ENCODE measurements at regions not wholly inside any gene's neighbourhood (a gene's known extent, or its start where the extent isn't known, plus 50 kb on each side); places are given as distances from the start of the nearest gene placed in this dataset.
"Not testable (repeated sequence)": the region's sequence is repeated elsewhere in the genome, so short reads cannot be mapped to it uniquely, and the experiment has no call there.

DNA sequence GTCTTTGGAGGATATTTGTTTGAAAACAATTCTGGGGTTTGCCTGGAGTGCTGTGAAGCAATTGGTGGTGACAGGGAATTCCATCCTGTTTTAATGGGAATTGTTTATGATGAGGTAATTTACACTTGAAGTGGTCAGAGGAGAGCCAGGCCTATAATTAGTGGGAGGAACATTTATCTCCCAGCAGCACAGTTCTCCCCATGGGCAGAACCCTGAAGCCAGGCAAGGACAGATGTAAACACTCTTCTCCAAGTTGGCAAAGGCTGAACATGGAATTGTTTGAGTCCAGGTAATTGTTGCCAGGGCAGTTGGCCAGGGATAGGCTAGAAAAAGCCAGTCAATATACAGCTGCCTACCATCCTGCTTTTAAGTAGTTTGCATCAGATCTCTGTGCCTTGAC, 789.7 kb downstream of the FRK start:
- no peak for DNase-seq (ENCODE audit: low spot score)

DNA sequence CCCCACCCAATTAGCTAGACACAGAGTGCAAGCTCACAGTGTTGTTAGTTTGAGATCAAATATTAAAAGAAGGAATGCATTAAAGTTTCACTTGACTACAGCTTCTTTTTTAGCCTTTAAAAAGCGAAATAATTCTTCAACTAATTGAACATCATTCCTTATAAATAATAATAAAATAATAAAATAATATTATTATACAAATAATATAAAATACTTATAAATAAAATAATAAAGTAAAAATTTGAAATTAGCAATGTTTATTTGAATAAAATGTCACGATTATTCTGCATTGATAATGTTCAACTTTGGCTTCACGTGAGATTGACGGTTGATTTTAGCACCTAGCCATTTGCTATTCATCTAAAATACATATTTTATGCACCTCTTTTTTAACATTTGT, 819.3 kb downstream of the FRK start:
- no peak for DNase-seq (ENCODE audit: low spot score)

DNA sequence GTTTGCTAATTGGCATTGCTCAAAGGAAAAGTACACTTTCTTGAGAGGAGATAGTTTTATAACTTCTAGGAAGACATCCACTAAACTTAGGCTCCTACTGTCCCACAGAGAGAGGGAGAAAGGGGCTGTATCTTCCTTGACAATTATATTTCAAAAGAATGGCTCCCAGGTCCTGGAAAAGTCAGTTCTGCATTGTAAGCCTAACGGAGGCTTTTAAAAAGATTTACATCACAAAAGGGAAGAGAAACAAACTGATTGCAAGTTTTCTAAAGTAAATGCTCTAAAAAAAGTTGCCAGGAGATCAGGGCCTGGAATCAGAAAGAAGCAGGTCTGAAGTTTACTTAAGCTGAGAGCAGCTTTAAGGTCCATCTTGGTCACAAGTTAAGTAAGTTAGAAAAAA, 839.5 kb downstream of the FRK start:
- no peak for DNase-seq (ENCODE audit: low spot score)

DNA sequence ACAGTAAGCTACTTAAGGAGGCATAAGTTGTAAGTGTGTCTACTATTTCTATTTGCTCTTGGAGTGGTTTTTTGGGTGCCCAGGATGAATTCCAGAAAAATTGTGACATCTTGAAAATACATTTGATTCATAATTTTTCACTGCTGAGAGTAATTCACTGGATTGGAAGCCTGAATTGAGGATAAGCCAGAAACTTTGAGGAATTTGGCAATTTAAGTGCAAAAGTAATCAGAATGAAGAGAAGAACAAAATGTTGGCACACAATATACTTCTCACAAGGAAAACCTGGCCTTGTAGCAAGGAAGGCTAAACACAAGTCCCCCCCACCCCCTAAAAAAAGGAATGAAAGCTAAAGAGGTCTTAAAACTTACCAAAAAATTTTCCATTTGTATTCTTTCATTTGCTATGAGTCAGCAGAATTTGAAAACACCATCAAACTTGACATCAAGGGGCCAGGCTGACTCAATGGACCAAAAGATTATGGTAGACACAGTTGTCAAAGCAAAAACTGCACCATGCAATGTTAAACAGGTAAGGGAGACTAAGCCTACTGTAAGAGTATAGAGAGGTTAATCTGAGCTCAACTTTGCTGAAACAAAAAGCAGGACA, 840.0 kb downstream of the FRK start:
- DNase-seq (ENCODE audit: low spot score) = no peak

DNA sequence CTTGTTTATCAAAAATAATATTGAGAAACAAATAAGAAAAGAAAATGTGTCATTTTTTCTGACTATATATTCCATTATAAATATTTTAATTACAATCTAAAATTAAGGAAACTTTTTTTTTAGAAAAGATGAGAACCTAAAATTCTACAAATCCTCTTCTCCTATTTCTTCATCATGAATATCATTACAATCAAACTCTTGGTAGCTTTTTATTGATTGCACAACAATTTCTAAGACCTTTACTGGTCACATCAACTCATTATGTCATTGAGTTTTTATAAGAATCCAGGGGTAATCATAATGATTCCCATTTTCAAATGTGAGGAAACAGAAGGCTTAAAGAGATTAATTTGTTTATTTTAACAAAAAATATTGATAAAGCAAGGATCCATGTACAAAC, 841.0 kb downstream of the FRK start:
- DNase-seq (ENCODE audit: low spot score) = no peak

DNA sequence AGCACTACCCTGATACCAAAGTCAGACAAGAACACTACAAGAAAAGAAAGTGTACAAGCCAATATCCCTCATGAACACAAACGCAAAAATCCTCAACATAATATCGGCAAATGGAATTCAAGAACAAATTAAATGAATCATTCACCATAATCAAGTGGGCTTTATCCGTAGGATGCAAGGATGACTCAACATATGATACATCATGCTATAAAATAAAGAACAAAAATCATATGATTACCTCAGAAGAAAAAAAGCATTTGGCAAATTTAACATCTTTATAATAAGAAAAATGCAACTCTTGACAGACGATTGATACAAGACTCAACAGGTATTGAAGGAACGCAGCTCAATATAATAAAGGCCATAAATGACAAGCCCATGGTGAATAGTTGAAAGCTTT, 843.9 kb downstream of the FRK start:
- DNase-seq (ENCODE audit: low spot score) = no peak

DNA sequence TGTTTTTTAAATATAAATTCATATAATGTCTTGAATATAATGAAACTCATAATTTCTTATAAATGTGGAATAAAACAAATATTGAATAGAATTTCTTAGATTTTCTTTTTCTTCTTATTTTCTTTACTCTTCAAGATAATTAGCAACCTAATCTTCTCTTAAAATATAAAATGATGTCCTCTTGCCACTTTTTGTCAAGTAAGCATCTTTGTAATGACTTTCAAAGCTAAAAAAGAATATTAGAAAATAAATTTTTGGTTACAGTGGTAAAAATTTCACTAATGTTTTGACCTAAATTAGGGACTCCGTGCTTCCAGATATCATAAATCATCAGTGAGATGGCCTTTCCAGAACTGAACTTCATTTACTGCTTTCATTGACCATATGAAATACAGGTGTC, 846.4 kb downstream of the FRK start:
- DNase-seq (ENCODE audit: low spot score) = no peak

DNA sequence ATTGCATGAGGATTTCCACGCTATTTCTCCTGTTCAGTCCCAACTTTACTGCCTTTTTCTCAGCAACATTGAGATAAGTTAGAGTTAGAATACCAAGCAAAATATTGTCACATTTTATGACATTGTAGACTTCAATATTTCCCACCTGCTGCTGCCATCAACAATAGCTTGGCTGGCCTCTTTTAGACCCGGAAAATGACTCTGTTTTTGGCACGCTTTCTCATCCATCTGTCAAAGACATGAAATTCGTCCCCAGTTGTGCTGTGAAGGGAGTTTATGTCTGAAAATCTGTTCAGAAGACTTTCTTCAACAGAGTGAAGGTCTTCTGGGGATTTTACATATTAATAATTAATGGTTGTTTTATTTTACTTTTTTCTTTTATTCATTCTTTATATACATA, 857.3 kb downstream of the FRK start:
- DNase-seq (ENCODE audit: low spot score) = no peak

DNA sequence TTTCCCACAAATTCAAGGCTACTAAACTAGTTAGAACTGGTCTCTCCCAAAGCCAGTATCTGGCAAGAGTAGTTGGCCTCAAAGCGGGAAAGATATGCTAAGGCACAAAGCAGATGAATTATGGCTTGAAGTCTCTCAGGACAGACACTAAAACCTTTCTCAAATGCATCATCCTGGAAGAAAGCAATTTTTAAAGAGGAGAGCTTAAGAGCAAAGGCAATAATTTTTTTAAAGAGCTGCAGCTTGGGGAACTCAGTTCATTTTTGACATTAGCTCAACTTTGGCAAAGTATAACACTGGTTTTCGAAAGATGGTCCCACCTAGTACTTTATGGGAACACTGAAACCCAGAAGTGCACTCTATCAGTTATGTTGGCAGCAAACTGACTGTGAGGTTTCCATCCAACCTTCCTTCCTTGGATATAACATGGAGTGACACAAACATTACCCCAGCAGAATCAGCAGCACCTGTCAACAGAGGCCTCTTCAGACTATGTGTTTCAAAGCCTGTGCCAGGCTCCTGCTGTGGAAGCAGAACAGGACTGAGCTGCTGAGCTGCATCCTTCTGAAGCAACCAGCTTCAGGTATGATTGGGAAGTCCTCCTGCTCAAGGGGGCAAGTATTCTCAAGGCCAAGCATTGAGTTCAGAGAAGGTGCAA, 852.3 kb upstream of the HS3ST5 start:
- DNase-seq (ENCODE audit: low spot score) = no peak

DNA sequence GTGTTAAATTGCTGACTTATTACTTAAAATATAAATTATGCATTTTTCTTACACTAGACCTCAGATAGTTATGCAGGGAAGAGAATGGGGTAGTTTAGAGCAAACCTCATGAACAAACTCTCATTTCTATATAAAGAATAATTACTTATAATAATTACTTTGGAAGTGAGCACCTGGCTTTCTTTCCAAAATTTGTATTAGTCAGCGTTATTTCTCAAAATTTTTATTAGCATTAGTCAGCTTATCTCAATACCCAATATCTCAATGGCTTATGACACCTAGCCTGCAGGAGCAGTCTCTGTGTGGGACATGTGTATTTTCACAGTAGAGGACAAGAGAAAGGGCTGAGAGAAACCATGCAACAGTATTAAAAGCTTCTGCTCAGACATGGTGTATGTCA, 849.2 kb upstream of the HS3ST5 start:
- no peak for DNase-seq (ENCODE audit: low spot score)

DNA sequence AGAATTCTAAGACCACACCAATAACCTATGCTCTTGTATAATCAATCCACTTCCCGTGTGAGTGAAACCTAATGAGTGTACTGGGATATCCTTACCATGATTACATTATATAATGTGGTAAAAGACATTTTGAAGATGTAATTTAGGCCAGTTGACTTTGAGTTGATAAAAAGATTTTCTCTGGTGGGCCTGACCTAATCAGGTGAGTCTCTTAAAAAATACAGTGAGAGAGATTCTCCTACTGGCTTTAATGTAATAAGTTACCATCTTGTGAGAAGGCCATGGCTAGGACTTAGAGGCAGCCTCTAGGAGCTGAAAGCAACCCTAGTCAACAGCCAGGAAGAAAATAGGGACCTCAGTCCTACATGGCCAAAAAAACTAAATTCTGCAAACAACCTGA, 847.7 kb upstream of the HS3ST5 start:
- DNase-seq (ENCODE audit: low spot score) = no peak

DNA sequence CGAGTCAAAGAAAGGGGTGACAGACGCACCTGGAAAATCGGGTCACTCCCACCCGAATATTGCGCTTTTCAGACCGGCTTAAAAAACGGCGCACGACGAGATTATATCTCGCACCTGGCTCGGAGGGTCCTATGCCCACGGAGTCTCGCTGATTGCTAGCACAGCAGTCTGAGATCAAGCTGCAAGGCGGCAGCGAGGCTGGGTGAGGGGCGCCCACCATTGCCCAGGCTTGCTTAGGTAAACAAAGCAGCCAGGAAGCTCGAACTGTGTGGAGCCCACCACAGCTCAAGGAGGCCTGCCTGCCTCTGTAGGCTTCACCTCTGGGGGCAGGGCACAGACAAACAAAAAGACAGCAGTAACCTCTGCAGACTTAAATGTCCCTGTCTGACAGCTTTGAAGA, 832.6 kb upstream of the HS3ST5 start:
- DNase-seq (ENCODE audit: low spot score) = not testable (repeated sequence)

DNA sequence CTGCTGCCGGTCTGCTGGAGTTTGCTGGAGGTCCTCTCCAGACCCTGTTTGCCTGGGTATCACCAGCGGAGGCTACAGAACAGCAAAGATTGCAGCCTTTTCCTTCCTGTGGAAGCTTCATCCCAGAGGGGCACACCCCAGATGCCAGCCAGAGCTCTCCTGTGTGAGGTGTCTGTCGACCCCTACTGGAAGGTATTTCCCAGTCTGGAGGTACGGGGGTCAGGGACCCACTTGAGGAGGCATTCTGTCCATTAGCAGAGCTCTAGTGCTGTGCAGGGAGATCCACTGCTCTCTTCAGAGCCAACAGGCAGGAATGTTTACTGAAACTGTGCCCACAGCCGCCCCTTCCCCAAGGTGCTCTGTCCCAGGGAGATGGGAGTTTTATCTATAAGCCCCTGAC, 823.1 kb upstream of the HS3ST5 start:
- not testable (repeated sequence) for DNase-seq (ENCODE audit: low spot score)

DNA sequence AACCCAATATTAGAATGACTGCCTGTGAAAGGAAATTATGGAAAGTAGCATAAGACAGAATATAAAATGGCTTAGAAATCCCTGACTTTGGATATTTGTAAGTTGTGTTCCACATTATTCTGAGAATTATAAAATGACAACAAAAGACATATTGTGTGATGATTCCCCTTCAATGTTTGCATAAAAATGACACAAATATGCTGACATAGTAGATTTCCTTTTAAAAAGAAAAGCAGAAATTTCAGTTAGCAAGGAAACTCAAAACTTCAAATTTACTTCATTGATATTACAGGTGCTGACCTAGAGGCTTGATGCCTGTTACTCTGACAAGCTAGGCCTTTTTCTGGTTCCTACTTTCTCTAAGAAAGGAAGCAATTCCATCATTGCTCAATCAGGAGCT, 816.9 kb upstream of the HS3ST5 start:
- DNase-seq (ENCODE audit: low spot score) = no peak

DNA sequence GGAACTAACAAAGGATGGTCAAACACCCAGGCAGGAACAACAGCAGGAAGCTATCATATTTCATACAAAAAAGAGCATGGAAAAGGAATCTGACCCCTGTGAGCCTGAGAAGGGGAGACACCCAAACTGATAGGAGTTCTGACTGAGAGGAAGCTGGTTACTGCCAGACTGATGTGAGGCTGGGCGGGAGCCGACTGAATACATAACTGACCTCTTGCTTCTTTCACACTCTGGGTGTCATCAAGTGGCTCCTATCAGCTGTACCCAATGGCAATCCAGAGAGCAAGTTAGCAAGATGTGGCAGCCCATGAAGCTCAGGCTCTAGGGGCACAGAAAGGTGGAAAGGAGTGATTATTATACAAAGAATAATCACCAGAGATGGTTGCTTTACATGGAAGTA, 795.1 kb upstream of the HS3ST5 start:
- no peak for DNase-seq (ENCODE audit: low spot score)

DNA sequence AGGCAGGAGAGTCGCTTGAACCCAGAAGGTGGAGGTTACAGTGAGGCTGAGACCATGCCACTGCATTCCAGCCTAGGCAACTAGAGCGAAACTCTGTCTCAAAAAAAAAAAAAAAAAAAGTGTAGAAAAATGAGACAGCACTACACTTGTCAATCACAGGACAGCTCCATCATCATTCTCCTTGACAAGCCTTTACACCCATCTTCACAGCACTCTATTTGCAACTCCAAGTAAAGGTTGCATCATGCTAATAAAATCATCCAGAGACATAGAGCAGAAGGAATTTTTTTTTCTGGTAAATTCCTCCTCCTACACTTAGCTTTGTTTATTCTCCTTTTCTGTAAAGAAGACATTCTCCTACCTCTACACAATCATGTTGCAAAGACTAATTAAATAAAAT, 791.0 kb upstream of the HS3ST5 start:
- no peak for DNase-seq (ENCODE audit: low spot score)

DNA sequence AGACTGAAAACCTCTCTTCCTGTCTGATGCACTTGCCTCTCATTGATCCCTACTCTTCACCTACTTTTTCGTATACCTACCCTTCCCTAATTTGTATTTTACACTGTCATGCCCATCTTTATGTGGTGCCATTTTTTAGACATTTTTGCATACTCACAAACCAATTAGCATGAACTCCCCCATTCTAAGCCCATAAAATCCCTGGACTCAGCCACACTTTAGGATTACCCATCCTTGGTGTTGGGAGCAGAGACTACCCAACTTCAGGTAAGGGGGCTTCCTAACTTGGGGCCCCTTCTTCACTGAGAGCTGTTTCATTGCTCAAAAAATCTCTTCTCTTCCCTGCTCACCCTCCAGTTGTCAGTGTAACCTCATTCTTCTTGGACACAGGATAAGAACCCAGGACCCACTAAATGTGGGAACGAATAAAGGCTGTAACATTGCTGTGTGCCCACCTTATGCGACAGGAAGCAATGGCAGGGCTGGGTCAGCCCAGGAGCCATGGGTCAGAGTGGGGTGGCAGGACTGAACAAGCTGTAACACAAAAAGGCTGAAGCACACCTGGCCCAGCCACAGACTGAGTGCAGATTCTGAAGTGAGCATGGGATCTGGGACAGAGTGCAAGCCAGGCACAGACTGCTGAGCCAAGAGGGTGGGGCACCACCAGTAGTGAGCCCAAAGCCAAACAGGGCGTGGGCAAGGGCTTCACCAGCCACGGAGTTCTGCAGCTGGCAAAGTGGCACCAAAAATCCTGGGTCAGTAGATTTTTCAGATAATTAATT, 789.1 kb upstream of the HS3ST5 start:
- DNase-seq (ENCODE audit: low spot score) = no peak

DNA sequence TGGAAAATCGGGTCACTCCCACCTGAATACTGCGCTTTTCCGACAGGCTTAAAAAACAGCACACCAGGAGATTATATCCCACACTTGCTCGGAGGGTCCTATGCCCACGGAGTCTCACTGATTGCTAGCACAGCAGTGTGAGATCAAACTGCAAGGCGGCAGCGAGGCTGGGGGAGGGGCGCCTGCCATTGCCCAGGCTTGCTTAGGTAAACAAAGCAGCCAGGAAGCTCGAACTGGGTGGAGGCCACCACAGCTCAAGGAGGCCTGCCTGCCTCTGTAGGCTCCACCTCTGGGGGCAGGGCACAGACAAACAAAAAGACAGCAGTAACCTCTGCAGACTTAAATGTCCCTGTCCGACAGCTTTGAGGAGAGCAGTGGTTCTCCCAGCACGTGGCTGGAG, 778.7 kb upstream of the HS3ST5 start:
- not testable (repeated sequence) for DNase-seq (ENCODE audit: low spot score)

DNA sequence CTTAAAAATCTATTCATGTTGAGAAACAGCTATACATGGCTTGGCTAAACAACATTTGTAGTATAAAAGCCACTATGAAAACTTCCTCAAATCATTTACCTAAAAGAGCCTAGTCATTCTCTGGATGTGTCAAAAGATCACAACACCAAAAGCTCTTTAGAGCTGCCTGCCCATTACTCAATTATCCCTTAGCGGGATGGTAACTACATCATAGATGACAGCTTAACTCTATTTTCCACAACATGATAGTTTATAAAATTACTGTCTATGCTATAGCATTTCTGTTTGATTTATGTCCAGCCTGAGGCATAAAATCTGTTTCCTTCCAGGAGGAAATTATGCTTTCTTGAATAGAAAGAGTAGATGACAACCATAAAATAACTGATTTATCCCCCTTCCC, 777.6 kb upstream of the HS3ST5 start:
- peak; percentile 85 for DNase-seq (ENCODE audit: low spot score)

DNA sequence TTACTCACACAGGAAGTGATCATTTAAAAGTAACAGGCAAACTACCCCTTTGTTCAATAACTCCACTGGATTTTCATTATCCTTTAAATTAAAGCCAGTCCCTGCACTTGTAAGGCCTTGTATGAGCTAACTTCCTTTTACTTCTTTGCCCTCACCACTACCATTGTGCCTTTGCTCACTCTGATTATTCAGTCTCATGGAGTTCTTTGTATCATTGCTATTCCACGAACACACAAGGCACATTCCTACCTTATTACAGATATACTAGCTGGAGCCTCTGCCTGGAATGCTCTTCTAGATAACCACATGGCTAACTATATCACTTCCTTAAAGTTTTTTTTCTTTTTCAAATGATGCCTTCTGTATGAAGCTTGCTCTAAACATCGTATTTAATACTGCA, 748.6 kb upstream of the HS3ST5 start:
- no peak for DNase-seq (ENCODE audit: low spot score)

DNA sequence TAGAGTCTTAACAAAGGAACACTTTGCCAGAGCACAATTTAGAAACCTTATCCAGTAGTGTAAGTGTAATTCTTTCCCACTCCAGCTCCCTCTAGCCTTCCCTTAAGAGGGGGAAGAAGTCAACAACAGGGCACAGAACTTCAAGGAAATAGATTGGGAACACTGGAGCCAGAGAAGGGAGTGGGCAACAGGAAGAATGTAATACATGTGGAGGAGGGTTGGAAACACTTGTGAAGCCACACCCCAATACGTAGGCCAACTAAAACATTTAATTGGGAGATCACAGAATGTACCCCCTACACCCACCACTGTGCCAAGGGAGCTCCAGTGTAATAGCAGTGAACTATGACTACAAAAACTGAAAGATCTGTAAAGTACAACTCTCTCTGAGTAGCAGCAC, 735.7 kb upstream of the HS3ST5 start:
- no peak for DNase-seq (ENCODE audit: low spot score)

DNA sequence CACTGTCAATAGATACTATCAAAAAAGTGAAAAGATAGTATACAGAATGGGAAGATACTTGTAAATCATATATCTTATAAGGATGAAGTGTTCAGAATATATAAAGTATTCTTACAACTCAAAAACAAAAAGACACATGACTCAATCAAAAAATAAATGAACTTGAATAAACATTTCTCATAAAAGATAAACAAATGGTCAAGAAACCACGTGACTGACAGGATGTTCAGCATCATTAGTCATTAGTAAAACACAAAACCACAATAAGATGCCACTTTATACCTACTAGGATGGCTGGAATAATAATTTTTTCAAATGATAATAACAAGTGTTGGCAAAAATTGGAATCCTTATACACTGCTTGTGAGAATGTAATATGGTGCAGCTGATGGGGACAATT, 729.1 kb upstream of the HS3ST5 start:
- no peak for DNase-seq (ENCODE audit: low spot score)
